CD4-positive, CD25-positive, alpha-beta regulatory T cell (primary cell): ENCODE measurements at regions not wholly inside any gene's neighbourhood (a gene's known extent, or its start where the extent isn't known, plus 50 kb on each side); places are given as distances from the start of the nearest gene placed in this dataset.

ENCODE experiments used
- ATAC-seq, 2 donors: fragments of 150-1000 bp; cut with Tn5 transposase; one replicate each; pipeline ENCODE4 v1.10.0; 2021; ENCODE audit warnings: low read depth in 2 of 2, moderate number of reproducible peaks in 2 of 2, moderate library complexity in 1 of 2
- DNase-seq, 3 donors: peaks; one replicate each; pipeline versions ENCODE4 v3.0.0 to v3.0.0-alpha.2; 2012 to 2022; ENCODE audit warnings: mixed read lengths in 1 of 3
- H3K27ac ChIP-seq: one replicate; pipeline ENCODE4 v1.7.0; 2013; ENCODE audit warnings: mild to moderate bottlenecking, low read length; ENCODE audit not compliant: insufficient read depth, poor library complexity, severe bottlenecking
- H3K27me3 ChIP-seq: one replicate; pipeline ENCODE4 v1.7.0; 2013; ENCODE audit warnings: low read length; ENCODE audit not compliant: control insufficient read depth, insufficient read depth
- H3K36me3 ChIP-seq: one replicate; pipeline ENCODE4 v1.7.0; 2013; ENCODE audit warnings: mild to moderate bottlenecking, low read length, moderate library complexity; ENCODE audit not compliant: control insufficient read depth, insufficient read depth
- H3K4me1 ChIP-seq: 2 replicates; pipeline ENCODE4 v1.7.0; 2013; ENCODE audit warnings: mild to moderate bottlenecking, low read length; ENCODE audit not compliant: insufficient read depth, control insufficient read depth, poor library complexity, severe bottlenecking
- H3K4me3 ChIP-seq: one replicate; pipeline ENCODE4 v1.7.0; 2013; ENCODE audit warnings: low read depth, mild to moderate bottlenecking, low read length, moderate library complexity
- H3K9me3 ChIP-seq, 2 experiments: 1 replicate in 1 of 2; 2 replicates in 1 of 2; pipeline ENCODE4 v1.7.0; 2013; ENCODE audit warnings: low read length in 2 of 2, mild to moderate bottlenecking in 1 of 2, moderate library complexity in 1 of 2; ENCODE audit not compliant: control insufficient read depth in 2 of 2
- H3K27ac Mint-ChIP-seq, 3 donors: one replicate each; pipeline ENCODE4 v1.8.0; 2020 to 2022; ENCODE audit warnings: mild to moderate bottlenecking in 3 of 3, mixed read lengths in 3 of 3, moderate library complexity in 2 of 3
- H3K27me3 Mint-ChIP-seq: one replicate; pipeline ENCODE4 v1.8.0; 2022; ENCODE audit warnings: mild to moderate bottlenecking, mixed read lengths
- H3K36me3 Mint-ChIP-seq: one replicate; pipeline ENCODE4 v1.8.0; 2020; ENCODE audit warnings: mixed read lengths
- H3K4me1 Mint-ChIP-seq, 4 donors: one replicate each; pipeline ENCODE4 v1.8.0; 2020 to 2022; ENCODE audit warnings: mixed read lengths in 4 of 4, mild to moderate bottlenecking in 1 of 4
- H3K4me3 Mint-ChIP-seq, 4 donors: one replicate each; pipeline ENCODE4 v1.8.0; 2020 to 2022; ENCODE audit warnings: mild to moderate bottlenecking in 4 of 4, mixed read lengths in 4 of 4, moderate library complexity in 3 of 4
- H3K9me3 Mint-ChIP-seq, 7 donors: one replicate each; pipeline ENCODE4 v1.8.0; 2020 to 2022; ENCODE audit warnings: mixed read lengths in 7 of 7, mild to moderate bottlenecking in 3 of 7, moderate library complexity in 2 of 7

- no peak overlapping the region for H3K27ac ChIP-seq
- no peaks in the 10 kb centered on the region for H3K9me3 ChIP-seq
- peaks cover 0 to 3% (median 0%) of the 10 kb centered on the region in 7 donors for H3K9me3 Mint-ChIP-seq
- no peak for ATAC-seq
- H3K4me3 Mint-ChIP-seq = no peak overlapping the region
- no peaks in the 10 kb centered on the region for H3K27me3 Mint-ChIP-seq
- no peak overlapping the region for H3K4me3 ChIP-seq
- no peaks in the 10 kb centered on the region for H3K36me3 Mint-ChIP-seq
- no peaks in the 10 kb centered on the region for H3K36me3 ChIP-seq
- H3K4me1 Mint-ChIP-seq = no peaks in the 10 kb centered on the region
- no peak for DNase-seq
- no peaks in the 10 kb centered on the region for H3K27me3 ChIP-seq
- no peak overlapping the region for H3K27ac Mint-ChIP-seq
- no peaks in the 10 kb centered on the region for H3K4me1 ChIP-seq
Measured at GRCh38 chr5:10125116-10125515, 124.6 kb downstream of the ATPSCKMT start.

- no peak overlapping the region for H3K4me3 Mint-ChIP-seq
- H3K4me3 ChIP-seq = no peak overlapping the region
- no peak overlapping the region for H3K27ac Mint-ChIP-seq
- H3K4me1 ChIP-seq = no peaks in the 10 kb centered on the region
- no peaks in the 10 kb centered on the region for H3K27me3 ChIP-seq
- no peaks in the 10 kb centered on the region for H3K4me1 Mint-ChIP-seq
- peaks cover 0 to 3% (median 0%) of the 10 kb centered on the region in 7 donors for H3K9me3 Mint-ChIP-seq
- no peaks in the 10 kb centered on the region for H3K36me3 ChIP-seq
- H3K36me3 Mint-ChIP-seq = no peaks in the 10 kb centered on the region
- no peak overlapping the region for H3K27ac ChIP-seq
- no peaks in the 10 kb centered on the region for H3K9me3 ChIP-seq
- H3K27me3 Mint-ChIP-seq = no peaks in the 10 kb centered on the region
- DNase-seq (no peak), ATAC-seq (no peak)
Measured at GRCh38 chr5:10124287-10124686, 125.4 kb downstream of the ATPSCKMT start.

GRCh38 chr5:10123254-10123989 lies 126.3 kb downstream of the ATPSCKMT start:
- DNase-seq (no peak), ATAC-seq (no peak)
- Histone ChIP-seq H3K36me3 (no peaks in the 10 kb centered on the region), H3K27me3 (no peaks in the 10 kb centered on the region), H3K27ac (no peak overlapping the region), H3K4me1 (no peaks in the 10 kb centered on the region), H3K9me3 (no peaks in the 10 kb centered on the region), H3K4me3 (no peak overlapping the region)
- H3K4me3 Mint-ChIP-seq = no peak overlapping the region
- H3K36me3 Mint-ChIP-seq = no peaks in the 10 kb centered on the region
- no peaks in the 10 kb centered on the region for H3K4me1 Mint-ChIP-seq
- no peak overlapping the region for H3K27ac Mint-ChIP-seq
- H3K27me3 Mint-ChIP-seq = no peaks in the 10 kb centered on the region
- H3K9me3 Mint-ChIP-seq = peaks cover 0 to 3% (median 0%) of the 10 kb centered on the region in 7 donors

- ATAC-seq = no peak
- peaks cover under 1% of the 10 kb centered on the region for H3K27me3 Mint-ChIP-seq
- H3K4me1 ChIP-seq = no peaks in the 10 kb centered on the region
- H3K9me3 ChIP-seq = no peaks in the 10 kb centered on the region
- H3K27ac ChIP-seq = no peak overlapping the region
- no peaks in the 10 kb centered on the region for H3K4me1 Mint-ChIP-seq
- no peak overlapping the region for H3K27ac Mint-ChIP-seq
- H3K27me3 ChIP-seq = no peaks in the 10 kb centered on the region
- no peaks in the 10 kb centered on the region for H3K36me3 Mint-ChIP-seq
- peaks cover 0 to 3% (median 0%) of the 10 kb centered on the region in 7 donors for H3K9me3 Mint-ChIP-seq
- no peak for DNase-seq
- no peak overlapping the region for H3K4me3 Mint-ChIP-seq
- no peak overlapping the region for H3K4me3 ChIP-seq
- H3K36me3 ChIP-seq = no peaks in the 10 kb centered on the region
Measured at GRCh38 chr5:10122076-10122726, 127.5 kb downstream of the ATPSCKMT start.

GRCh38 chr5:10120934-10121333 lies 128.8 kb downstream of the ATPSCKMT start:
- H3K36me3 Mint-ChIP-seq = no peaks in the 10 kb centered on the region
- no peaks in the 10 kb centered on the region for H3K9me3 ChIP-seq
- DNase-seq (no peak), ATAC-seq (no peak)
- no peaks in the 10 kb centered on the region for H3K4me1 ChIP-seq
- H3K27ac ChIP-seq = no peak overlapping the region
- H3K27me3 ChIP-seq = no peaks in the 10 kb centered on the region
- H3K4me1 Mint-ChIP-seq = no peaks in the 10 kb centered on the region
- no peak overlapping the region for H3K4me3 Mint-ChIP-seq
- no peaks in the 10 kb centered on the region for H3K36me3 ChIP-seq
- H3K4me3 ChIP-seq = no peak overlapping the region
- H3K27ac Mint-ChIP-seq = no peak overlapping the region
- H3K9me3 Mint-ChIP-seq = peaks cover 0 to 3% (median 0%) of the 10 kb centered on the region in 7 donors
- peaks cover 5% of the 10 kb centered on the region for H3K27me3 Mint-ChIP-seq

- Mint-ChIP-seq H3K4me3 (no peak overlapping the region), H3K4me1 (no peaks in the 10 kb centered on the region), H3K9me3 (peaks cover 0 to 2% (median 0%) of the 10 kb centered on the region in 7 donors), H3K36me3 (no peaks in the 10 kb centered on the region), H3K27me3 (peaks cover 5% of the 10 kb centered on the region), H3K27ac (no peak overlapping the region)
- Histone ChIP-seq H3K27me3 (no peaks in the 10 kb centered on the region), H3K4me3 (no peak overlapping the region), H3K36me3 (no peaks in the 10 kb centered on the region), H3K9me3 (no peaks in the 10 kb centered on the region), H3K27ac (no peak overlapping the region), H3K4me1 (no peaks in the 10 kb centered on the region)
- ATAC-seq (no peak), DNase-seq (no peak)
Measured at GRCh38 chr5:10118150-10118549, 131.5 kb downstream of the ATPSCKMT start.

GRCh38 chr5:10116594-10116993 lies 133.1 kb downstream of the ATPSCKMT start:
- Mint-ChIP-seq H3K27ac (no peak overlapping the region), H3K36me3 (no peaks in the 10 kb centered on the region), H3K9me3 (peaks cover 0 to 2% (median 0%) of the 10 kb centered on the region in 7 donors), H3K27me3 (peaks cover 5% of the 10 kb centered on the region), H3K4me1 (no peaks in the 10 kb centered on the region), H3K4me3 (no peak overlapping the region)
- no peak overlapping the region for H3K4me3 ChIP-seq
- H3K36me3 ChIP-seq = no peaks in the 10 kb centered on the region
- no peaks in the 10 kb centered on the region for H3K9me3 ChIP-seq
- no peaks in the 10 kb centered on the region for H3K27me3 ChIP-seq
- DNase-seq = no peak
- H3K4me1 ChIP-seq = no peaks in the 10 kb centered on the region
- no peak for ATAC-seq
- H3K27ac ChIP-seq = no peak overlapping the region

GRCh38 chr5:10115669-10116068 lies 134.0 kb downstream of the ATPSCKMT start:
- Mint-ChIP-seq H3K4me3 (no peak overlapping the region), H3K27me3 (peaks cover 5% of the 10 kb centered on the region), H3K4me1 (no peaks in the 10 kb centered on the region)

More at GRCh38 chr5:10115669-10116068, 134.0 kb downstream of the ATPSCKMT start:
- Histone ChIP-seq H3K27ac (no peak overlapping the region), H3K9me3 (no peaks in the 10 kb centered on the region), H3K27me3 (no peaks in the 10 kb centered on the region), H3K36me3 (no peaks in the 10 kb centered on the region), H3K4me3 (no peak overlapping the region), H3K4me1 (no peaks in the 10 kb centered on the region)
- no peaks in the 10 kb centered on the region for H3K36me3 Mint-ChIP-seq
- ATAC-seq = no peak
- H3K27ac Mint-ChIP-seq = no peak overlapping the region
- peaks cover 0 to 2% (median 0%) of the 10 kb centered on the region in 7 donors for H3K9me3 Mint-ChIP-seq
- no peak for DNase-seq
